Heart right ventricle (tissue), 16 donors: ENCODE measurements at regions not wholly inside any gene's neighbourhood (a gene's known extent, or its start where the extent isn't known, plus 50 kb on each side); places are given as distances from the start of the nearest gene placed in this dataset.
A peak's percentile ranks its signal among the peaks of the same experiment; 100 is the strongest.

Experiments
- ATAC-seq, 8 donors: fragments of 200-7000 bp; cut with Tn5 transposase; one replicate each; pipeline ENCODE4 v1.9.1; 2020; ENCODE audit warnings: mild to moderate bottlenecking in 8 of 8, moderate library complexity in 8 of 8, moderate number of reproducible peaks in 1 of 8
- DNase-seq, 2 donors: peaks; one replicate each; pipeline ENCODE4 v3.0.0-alpha.2; 2020
- H3K27ac ChIP-seq, 10 donors: fragments of 200-600 bp; sonication (generic) in 2 of 10; one replicate each; pipeline versions ENCODE4 v1.5.0 to v1.8.0; 2020 to 2022; ENCODE audit warnings: mild to moderate bottlenecking in 3 of 10
- H3K27me3 ChIP-seq, 7 donors: fragments of 200-600 bp; one replicate each; pipeline ENCODE4 v1.8.0; 2021 to 2022; ENCODE audit warnings: mild to moderate bottlenecking in 2 of 7
- H3K36me3 ChIP-seq, 9 donors: fragments of 200-600 bp; sonication (generic) in 1 of 9; one replicate each; pipeline versions ENCODE4 v1.5.0 to v1.8.0; 2020 to 2022; ENCODE audit warnings: mild to moderate bottlenecking in 2 of 9
- H3K4me1 ChIP-seq, 9 donors: fragments of 200-600 bp; sonication (generic) in 1 of 9; one replicate each; pipeline versions ENCODE4 v1.5.0 to v1.8.0; 2020 to 2022; ENCODE audit warnings: mild to moderate bottlenecking in 4 of 9
- H3K4me3 ChIP-seq, 10 donors: fragments of 200-600 bp; sonication (generic) in 2 of 10; one replicate each; pipeline versions ENCODE4 v1.5.0 to v1.8.0; 2020 to 2022; ENCODE audit warnings: mild to moderate bottlenecking in 7 of 10, moderate library complexity in 2 of 10
- H3K9me3 ChIP-seq, 11 donors: fragments of 200-600 bp in 10 of 11; sonication (generic) in 2 of 11; one replicate each; pipeline versions ENCODE4 v1.5.0 to v1.8.0; 2013 to 2022; ENCODE audit warnings: mild to moderate bottlenecking in 2 of 11, control low read depth in 1 of 11, moderate library complexity in 1 of 11
- WGBS, 2 donors: extraction: QIAGEN DNeasy Blood & Tissue Kit; methylation state at CpG; one replicate each; pipeline ENCODE4 v1.1.7; 2013; ENCODE audit warnings: inconsistent platforms in 1 of 2; 5-methylcytosine and 5-hydroxymethylcytosine counted together
- intact Hi-C, 10 donors: fragments of 100-400 bp; cut with DNase I; formaldehyde crosslinking; loops; one replicate each; pipeline versions ENCODE4 v1.11.1 to v1.14.2; 2022
- TF ChIP-seq, protein P1 (sequence below), 9 donors: fragments of 200-600 bp; sonication (generic) in 2 of 9; IDR thresholded peaks; one replicate each; pipeline versions ENCODE4 v1.5.0 to v1.8.0; 2021 to 2022; ENCODE audit warnings: antibody characterized with exemption in 9 of 9, mild to moderate bottlenecking in 5 of 9, moderate library complexity in 1 of 9
- donor health status: Arrhythmogenic right ventricular cardiomyopathy.
- donor health status: ischemic (EF 13 %, LVEDD 7.1; RV severe dilation, severe dysfunction).
- donor health status: healthy with polysubstance abuse.
- donor health status: DM: no; HTN: yes; CAD: no.
- donor health status: DM: no; HTN: no; CAD: no.
- donor health status: ischemic (EF 25% LVEDD 6.9; RV normal size, moderate dysfunction).
- donor health status: ischemic (EF 25% LVEDD 5.7; RV mildly dilated, moderate dysfunction).
- donor health status: healthy.
- donor health status: DM: yes; HTN: yes; CAD: no.
- donor health status: Ischemic cardiomyopathy.
- donor health status: ischemic (EF 35%, LVEDD 5.7; RV mildly dilated, moderate dysfunction).
- donor health status: nonischemic (EF 11% LVEDD 7.7; RV severe dilation, severe dysfunction).
- donor health status: DM: yes; HTN: yes; CAD: no.
- donor health status: PGD.
- donor health status: ischemic (EF 29% LVEDD 5.4; RV normal size, mild dysfunction).
- donor health status: nonischemic (EF 23%, LVEDD 6.1; RV moderate dilation, normal function).

DNA sequence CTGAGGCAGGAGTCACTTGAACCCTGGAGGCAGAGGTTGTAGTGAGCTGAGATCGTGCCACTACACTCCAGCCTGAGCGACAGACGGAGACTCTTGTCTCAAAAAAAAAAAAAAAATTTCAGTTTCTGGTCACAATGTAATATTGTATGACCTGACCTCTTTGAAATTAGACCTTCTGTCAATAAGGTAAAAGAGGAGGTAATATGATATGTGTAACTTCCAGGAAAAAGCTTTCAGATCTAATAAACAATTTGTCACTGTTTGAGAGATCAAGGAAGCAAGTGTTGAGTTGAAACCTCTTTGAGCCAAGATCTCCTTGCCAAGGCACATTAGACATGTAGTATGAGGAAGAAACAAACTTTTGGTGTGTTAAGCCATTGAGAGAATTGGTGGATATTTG lies 101.7 kb upstream of the ATF7IP start:
- H3K27ac ChIP-seq = no peak overlapping the region
- no peaks in the 10 kb centered on the region for H3K27me3 ChIP-seq
- peaks cover 3 to 42% (median 21%) of the 10 kb centered on the region in 9 donors for H3K4me1 ChIP-seq
- no peak for DNase-seq
- H3K36me3 ChIP-seq = no peaks in the 10 kb centered on the region
- intact Hi-C loops = loop anchor here in 2 of 10 donors (5.0 to 10.0 kb wide), 2 partner anchors 91 to 99 kb away; no protein-coding TSS in a partner anchor
- H3K9me3 ChIP-seq = peaks cover 0 to 28% (median 8%) of the 10 kb centered on the region in 11 donors
- TF ChIP-seq, protein P1, sequence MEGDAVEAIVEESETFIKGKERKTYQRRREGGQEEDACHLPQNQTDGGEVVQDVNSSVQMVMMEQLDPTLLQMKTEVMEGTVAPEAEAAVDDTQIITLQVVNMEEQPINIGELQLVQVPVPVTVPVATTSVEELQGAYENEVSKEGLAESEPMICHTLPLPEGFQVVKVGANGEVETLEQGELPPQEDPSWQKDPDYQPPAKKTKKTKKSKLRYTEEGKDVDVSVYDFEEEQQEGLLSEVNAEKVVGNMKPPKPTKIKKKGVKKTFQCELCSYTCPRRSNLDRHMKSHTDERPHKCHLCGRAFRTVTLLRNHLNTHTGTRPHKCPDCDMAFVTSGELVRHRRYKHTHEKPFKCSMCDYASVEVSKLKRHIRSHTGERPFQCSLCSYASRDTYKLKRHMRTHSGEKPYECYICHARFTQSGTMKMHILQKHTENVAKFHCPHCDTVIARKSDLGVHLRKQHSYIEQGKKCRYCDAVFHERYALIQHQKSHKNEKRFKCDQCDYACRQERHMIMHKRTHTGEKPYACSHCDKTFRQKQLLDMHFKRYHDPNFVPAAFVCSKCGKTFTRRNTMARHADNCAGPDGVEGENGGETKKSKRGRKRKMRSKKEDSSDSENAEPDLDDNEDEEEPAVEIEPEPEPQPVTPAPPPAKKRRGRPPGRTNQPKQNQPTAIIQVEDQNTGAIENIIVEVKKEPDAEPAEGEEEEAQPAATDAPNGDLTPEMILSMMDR (IDR thresholded peaks at IDR 0.05) = no peak
- H3K4me3 ChIP-seq = no peak overlapping the region
- no peak for ATAC-seq
- 100% methylated on average over 3 of the region's 3 CpGs for WGBS, 2 donors

DNA sequence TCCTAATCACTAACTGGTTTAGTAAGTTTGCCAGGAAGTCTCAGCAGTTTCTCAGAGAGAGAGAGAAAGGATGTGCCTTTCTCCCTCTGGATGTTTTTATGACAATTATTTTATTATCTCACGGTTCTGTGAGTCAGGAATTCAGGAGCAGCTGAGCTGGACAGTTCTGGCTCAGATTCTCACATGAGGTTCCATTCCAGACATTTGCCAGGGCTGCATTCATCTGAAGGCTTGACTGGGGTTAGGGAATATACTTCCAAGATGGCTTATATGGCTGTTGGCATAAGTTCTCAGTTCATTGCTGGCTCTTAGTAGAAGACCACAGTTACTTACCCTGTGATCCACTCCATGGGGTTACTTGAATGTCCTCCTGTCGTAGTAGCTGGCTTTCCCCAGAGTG lies 101.2 kb upstream of the ATF7IP start:
- Histone ChIP-seq H3K4me3 (no peak overlapping the region), H3K36me3 (no peaks in the 10 kb centered on the region), H3K27me3 (no peaks in the 10 kb centered on the region), H3K4me1 (peaks cover 3 to 37% (median 19%) of the 10 kb centered on the region in 9 donors), H3K27ac (peak overlapping the region in 1 of 10 donors; percentile 5), H3K9me3 (peaks cover 0 to 24% (median 8%) of the 10 kb centered on the region in 11 donors)
- intact Hi-C loops = loop anchor here in 2 of 10 donors (5.0 to 10.0 kb wide), 2 partner anchors 90 to 98 kb away; no protein-coding TSS in a partner anchor
- DNase-seq (no peak), ATAC-seq (no peak)
- TF ChIP-seq, protein P1 (IDR thresholded peaks at IDR 0.05) = no peak
- 76% methylated on average over 2 of the region's 2 CpGs for WGBS, 2 donors

DNA sequence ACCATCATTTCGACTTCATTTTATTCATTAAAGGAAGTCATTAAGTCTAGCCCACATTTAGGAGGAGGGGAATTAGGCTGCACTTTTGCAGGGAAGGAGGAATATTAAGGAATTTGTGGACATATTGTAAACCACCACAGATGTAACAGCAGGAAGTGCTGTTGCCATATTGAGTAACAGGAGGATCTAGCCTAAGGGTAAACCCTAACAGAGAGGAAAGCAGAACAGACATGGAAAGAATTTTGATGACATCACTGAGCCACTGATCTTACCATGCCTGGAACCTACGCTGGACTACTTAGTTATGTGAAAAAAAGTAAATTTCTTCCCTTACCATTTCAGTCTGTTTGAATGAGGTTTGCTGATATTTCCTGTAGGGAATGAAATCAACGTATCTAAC lies 100.7 kb upstream of the ATF7IP start:
- H3K27me3 ChIP-seq = no peaks in the 10 kb centered on the region
- TF ChIP-seq, protein P1 (IDR thresholded peaks at IDR 0.05) = no peak
- no peaks in the 10 kb centered on the region for H3K36me3 ChIP-seq
- no peak for DNase-seq
- peaks cover 3 to 32% (median 16%) of the 10 kb centered on the region in 9 donors for H3K4me1 ChIP-seq
- 84 to 87% methylated on average over 3 of the region's 3 CpGs for WGBS, 2 donors
- intact Hi-C loops = loop anchor here in 2 of 10 donors (5.0 to 10.0 kb wide), 2 partner anchors 90 to 98 kb away; no protein-coding TSS in a partner anchor
- peak in 1 of 8 donors; percentile 11 for ATAC-seq
- peak overlapping the region in 1 of 10 donors; percentile 48 for H3K27ac ChIP-seq
- peaks cover 0 to 23% (median 8%) of the 10 kb centered on the region in 11 donors for H3K9me3 ChIP-seq
- H3K4me3 ChIP-seq = no peak overlapping the region

DNA sequence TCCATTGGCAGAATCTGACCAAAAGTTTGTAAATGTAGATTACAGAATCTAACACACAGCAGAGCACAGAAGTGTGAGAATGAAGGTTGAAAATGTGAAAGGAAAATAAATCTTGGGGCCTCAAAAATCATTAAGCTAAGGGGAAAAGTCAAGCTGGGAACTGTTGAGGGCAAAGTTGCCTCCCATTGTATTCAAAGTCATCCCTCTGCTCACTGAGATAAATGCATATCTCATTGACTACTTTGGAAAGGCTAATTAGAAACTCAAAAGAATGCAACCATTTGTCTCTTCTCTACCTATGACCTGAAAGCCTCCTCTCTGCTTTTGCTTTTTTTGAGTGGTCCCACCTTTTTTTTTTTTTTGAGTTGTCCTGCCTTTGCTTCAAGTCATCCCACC lies 97.4 kb upstream of the ATF7IP start:
- no peaks in the 10 kb centered on the region for H3K36me3 ChIP-seq
- ATAC-seq (no peak), DNase-seq (no peak)
- H3K27me3 ChIP-seq = no peaks in the 10 kb centered on the region
- no peak overlapping the region for H3K4me3 ChIP-seq
- intact Hi-C loops = loop anchor here in 1 of 10 donors (10.0 kb wide), 1 partner anchor 87 kb away; no protein-coding TSS in a partner anchor
- no peak overlapping the region for H3K27ac ChIP-seq
- H3K4me1 ChIP-seq = peaks cover 0 to 15% (median 0%) of the 10 kb centered on the region in 9 donors
- TF ChIP-seq, protein P1 (IDR thresholded peaks at IDR 0.05) = no peak
- peaks cover 0 to 32% (median 11%) of the 10 kb centered on the region in 11 donors for H3K9me3 ChIP-seq
